ENCODE measurements at regions not wholly inside any gene's neighbourhood (a gene's known extent, or its start where the extent isn't known, plus 50 kb on each side); places are given as distances from the start of the nearest gene placed in this dataset.

- Histone ChIP-seq H3K27ac (ENCODE audit: low read depth, low read length) (no peak overlapping the region), H3K4me2 (ENCODE audit: insufficient read depth, low read length) (no peak overlapping the region), H4K20me1 (ENCODE audit: insufficient read depth, low read length) (no peaks in the 10 kb centered on the region), H3K9me3 (ENCODE audit: low read depth, low read length) (no peaks in the 10 kb centered on the region), H3K4me3 (ENCODE audit: insufficient read depth, low read length) (no peak overlapping the region), H3K4me1 (ENCODE audit: insufficient read depth, low read length) (no peaks in the 10 kb centered on the region), H2AFZ (ENCODE audit: low read length) (no peak overlapping the region), H3K27me3 (ENCODE audit: insufficient read depth, low read length) (no peaks in the 10 kb centered on the region), H3K36me3 (ENCODE audit: insufficient read depth, low read length) (no peaks in the 10 kb centered on the region), H3K79me2 (ENCODE audit: insufficient read depth, low read length) (no peaks in the 10 kb centered on the region)
- TF ChIP-seq, protein P1, sequence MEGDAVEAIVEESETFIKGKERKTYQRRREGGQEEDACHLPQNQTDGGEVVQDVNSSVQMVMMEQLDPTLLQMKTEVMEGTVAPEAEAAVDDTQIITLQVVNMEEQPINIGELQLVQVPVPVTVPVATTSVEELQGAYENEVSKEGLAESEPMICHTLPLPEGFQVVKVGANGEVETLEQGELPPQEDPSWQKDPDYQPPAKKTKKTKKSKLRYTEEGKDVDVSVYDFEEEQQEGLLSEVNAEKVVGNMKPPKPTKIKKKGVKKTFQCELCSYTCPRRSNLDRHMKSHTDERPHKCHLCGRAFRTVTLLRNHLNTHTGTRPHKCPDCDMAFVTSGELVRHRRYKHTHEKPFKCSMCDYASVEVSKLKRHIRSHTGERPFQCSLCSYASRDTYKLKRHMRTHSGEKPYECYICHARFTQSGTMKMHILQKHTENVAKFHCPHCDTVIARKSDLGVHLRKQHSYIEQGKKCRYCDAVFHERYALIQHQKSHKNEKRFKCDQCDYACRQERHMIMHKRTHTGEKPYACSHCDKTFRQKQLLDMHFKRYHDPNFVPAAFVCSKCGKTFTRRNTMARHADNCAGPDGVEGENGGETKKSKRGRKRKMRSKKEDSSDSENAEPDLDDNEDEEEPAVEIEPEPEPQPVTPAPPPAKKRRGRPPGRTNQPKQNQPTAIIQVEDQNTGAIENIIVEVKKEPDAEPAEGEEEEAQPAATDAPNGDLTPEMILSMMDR (IDR thresholded peaks at IDR 0.05; ENCODE audit: extremely low read depth, low read depth, low read length) = no peak
- DNase-seq (ENCODE audit: insufficient read length, low spot score, missing footprints) = no peak
Observed at GRCh38 chr20:22931653-22932608, 103.2 kb upstream of the SSTR4 start.

- no peak for DNase-seq (ENCODE audit: insufficient read length, low spot score, missing footprints)
- peaks cover 3% of the 10 kb centered on the region for H3K27me3 ChIP-seq (ENCODE audit: insufficient read depth, low read length)
- H3K4me3 ChIP-seq (ENCODE audit: insufficient read depth, low read length) = no peak overlapping the region
- TF ChIP-seq, protein P1 (IDR thresholded peaks at IDR 0.05; ENCODE audit: extremely low read depth, low read depth, low read length) = no peak
- no peak overlapping the region for H3K27ac ChIP-seq (ENCODE audit: low read depth, low read length)
- no peak overlapping the region for H3K4me2 ChIP-seq (ENCODE audit: insufficient read depth, low read length)
- H2AFZ ChIP-seq (ENCODE audit: low read length) = no peak overlapping the region
- H3K36me3 ChIP-seq (ENCODE audit: insufficient read depth, low read length) = no peaks in the 10 kb centered on the region
- no peaks in the 10 kb centered on the region for H3K79me2 ChIP-seq (ENCODE audit: insufficient read depth, low read length)
- no peaks in the 10 kb centered on the region for H3K4me1 ChIP-seq (ENCODE audit: insufficient read depth, low read length)
- H4K20me1 ChIP-seq (ENCODE audit: insufficient read depth, low read length) = no peaks in the 10 kb centered on the region
- H3K9me3 ChIP-seq (ENCODE audit: low read depth, low read length) = no peaks in the 10 kb centered on the region
Observed at GRCh38 chr20:22939181-22939580, 95.9 kb upstream of the SSTR4 start.

GRCh38 chr20:22940350-22940749, 94.8 kb upstream of the SSTR4 start:
- DNase-seq (ENCODE audit: insufficient read length, low spot score, missing footprints) = no peak
- no peak overlapping the region for H3K4me3 ChIP-seq (ENCODE audit: insufficient read depth, low read length)
- H3K27ac ChIP-seq (ENCODE audit: low read depth, low read length) = no peak overlapping the region
- H3K36me3 ChIP-seq (ENCODE audit: insufficient read depth, low read length) = no peaks in the 10 kb centered on the region
- peaks cover 3% of the 10 kb centered on the region for H3K27me3 ChIP-seq (ENCODE audit: insufficient read depth, low read length)
- no peaks in the 10 kb centered on the region for H3K79me2 ChIP-seq (ENCODE audit: insufficient read depth, low read length)
- H4K20me1 ChIP-seq (ENCODE audit: insufficient read depth, low read length) = no peaks in the 10 kb centered on the region
- no peak overlapping the region for H3K4me2 ChIP-seq (ENCODE audit: insufficient read depth, low read length)
- no peaks in the 10 kb centered on the region for H3K9me3 ChIP-seq (ENCODE audit: low read depth, low read length)
- TF ChIP-seq, protein P1 (IDR thresholded peaks at IDR 0.05; ENCODE audit: extremely low read depth, low read depth, low read length) = no peak
- H2AFZ ChIP-seq (ENCODE audit: low read length) = no peak overlapping the region
- no peaks in the 10 kb centered on the region for H3K4me1 ChIP-seq (ENCODE audit: insufficient read depth, low read length)

- Histone ChIP-seq H3K4me2 (ENCODE audit: insufficient read depth, low read length) (no peak overlapping the region), H4K20me1 (ENCODE audit: insufficient read depth, low read length) (no peaks in the 10 kb centered on the region), H3K4me1 (ENCODE audit: insufficient read depth, low read length) (no peaks in the 10 kb centered on the region), H3K36me3 (ENCODE audit: insufficient read depth, low read length) (no peaks in the 10 kb centered on the region), H3K4me3 (ENCODE audit: insufficient read depth, low read length) (no peak overlapping the region), H3K79me2 (ENCODE audit: insufficient read depth, low read length) (no peaks in the 10 kb centered on the region), H3K9me3 (ENCODE audit: low read depth, low read length) (no peaks in the 10 kb centered on the region), H3K27ac (ENCODE audit: low read depth, low read length) (no peak overlapping the region), H2AFZ (ENCODE audit: low read length) (no peak overlapping the region), H3K27me3 (ENCODE audit: insufficient read depth, low read length) (peaks cover 3% of the 10 kb centered on the region)
- TF ChIP-seq, protein P1 (IDR thresholded peaks at IDR 0.05; ENCODE audit: extremely low read depth, low read depth, low read length) = no peak
- no peak for DNase-seq (ENCODE audit: insufficient read length, low spot score, missing footprints)
Observed at GRCh38 chr20:22941550-22941949, 93.6 kb upstream of the SSTR4 start.

All from osteoblast (primary cell).